ENCODE measurements at regions not wholly inside any gene's neighbourhood (a gene's known extent, or its start where the extent isn't known, plus 50 kb on each side); places are given as distances from the start of the nearest gene placed in this dataset.
"Not testable (repeated sequence)": the region's sequence is repeated elsewhere in the genome, so short reads cannot be mapped to it uniquely, and the experiment has no call there.

- DNase-seq (ENCODE audit: low read depth, low spot score): no peak
Observed at GRCh38 chr7:114083166-114084001, 164.6 kb upstream of the PPP1R3A start.

GRCh38 chr7:114082642-114083165 lies 163.9 kb upstream of the PPP1R3A start:
- DNase-seq (ENCODE audit: low read depth, low spot score): no peak

- no peak for DNase-seq (ENCODE audit: low read depth, low spot score)
Observed at GRCh38 chr7:114081606-114082425, 163.0 kb upstream of the PPP1R3A start.

- not testable (repeated sequence) for DNase-seq (ENCODE audit: low read depth, low spot score)
Observed at GRCh38 chr7:114077158-114077524, 158.3 kb upstream of the PPP1R3A start.

GRCh38 chr7:114076392-114077157 lies 157.8 kb upstream of the PPP1R3A start:
- not testable (repeated sequence) for DNase-seq (ENCODE audit: low read depth, low spot score)

- DNase-seq (ENCODE audit: low read depth, low spot score): no peak
Observed at GRCh38 chr7:114073701-114074100, 154.9 kb upstream of the PPP1R3A start.

GRCh38 chr7:114070246-114070645 lies 151.4 kb upstream of the PPP1R3A start:
- no peak for DNase-seq (ENCODE audit: low read depth, low spot score)

GRCh38 chr7:114062810-114063209 lies 144.0 kb upstream of the PPP1R3A start:
- no peak for DNase-seq (ENCODE audit: low read depth, low spot score)

- no peak for DNase-seq (ENCODE audit: low read depth, low spot score)
Observed at GRCh38 chr7:114051871-114052331, 133.1 kb upstream of the PPP1R3A start.

GRCh38 chr7:114050571-114050970 lies 131.8 kb upstream of the PPP1R3A start:
- DNase-seq (ENCODE audit: low read depth, low spot score): no peak

- no peak for DNase-seq (ENCODE audit: low read depth, low spot score)
Observed at GRCh38 chr7:114048386-114049235, 129.8 kb upstream of the PPP1R3A start.

- no peak for DNase-seq (ENCODE audit: low read depth, low spot score)
Observed at GRCh38 chr7:114047889-114048288, 129.1 kb upstream of the PPP1R3A start.

GRCh38 chr7:114033475-114033874 lies 114.7 kb upstream of the PPP1R3A start:
- no peak for DNase-seq (ENCODE audit: low read depth, low spot score)

GRCh38 chr7:114026486-114027089 lies 107.8 kb upstream of the PPP1R3A start:
- no peak for DNase-seq (ENCODE audit: low read depth, low spot score)

- DNase-seq (ENCODE audit: low read depth, low spot score): no peak
Observed at GRCh38 chr7:114021135-114021534, 102.3 kb upstream of the PPP1R3A start.

- no peak for DNase-seq (ENCODE audit: low read depth, low spot score)
Observed at GRCh38 chr7:114008696-114009095, 89.9 kb upstream of the PPP1R3A start.

GRCh38 chr7:114007386-114007785 lies 88.6 kb upstream of the PPP1R3A start:
- DNase-seq (ENCODE audit: low read depth, low spot score): no peak

- no peak for DNase-seq (ENCODE audit: low read depth, low spot score)
Observed at GRCh38 chr7:113998934-113999333, 80.1 kb upstream of the PPP1R3A start.

- DNase-seq (ENCODE audit: low read depth, low spot score): no peak
Observed at GRCh38 chr7:113996405-113996804, 77.6 kb upstream of the PPP1R3A start.

GRCh38 chr7:113986216-113986615 lies 67.4 kb upstream of the PPP1R3A start:
- no peak for DNase-seq (ENCODE audit: low read depth, low spot score)

Measured in iPS DF 19.7 (cell line).